VCaP (cell line): ENCODE measurements at regions not wholly inside any gene's neighbourhood (a gene's known extent, or its start where the extent isn't known, plus 50 kb on each side); places are given as distances from the start of the nearest gene placed in this dataset.

Source experiments
- H3K27ac ChIP-seq: fragments of 450-650 bp; 2 replicates; pipeline ENCODE4 v1.5.1; 2017
- CTCF ChIP-seq: fragments of 450-650 bp; conservative IDR thresholded peaks from 2 replicates; pipeline ENCODE4 v1.5.1; 2017; ENCODE audit warnings: mild to moderate bottlenecking, moderate library complexity

- H3K27ac ChIP-seq: no peak overlapping the region
- TF ChIP-seq CTCF: no peak
Observed at GRCh38 chr12:14191612-14192011, 173.9 kb upstream of the ATF7IP start.

- H3K27ac ChIP-seq: no peak overlapping the region
Observed at GRCh38 chr12:14193639-14194038, 171.8 kb upstream of the ATF7IP start.

GRCh38 chr12:14194572-14194971 lies 170.9 kb upstream of the ATF7IP start:
- H3K27ac ChIP-seq: no peak overlapping the region
- TF ChIP-seq CTCF: no peak

More at GRCh38 chr12:14193639-14194038, 171.8 kb upstream of the ATF7IP start:
- no peak for TF ChIP-seq CTCF

GRCh38 chr12:14199455-14200198 lies 165.9 kb upstream of the ATF7IP start:
- no peak for TF ChIP-seq CTCF

GRCh38 chr12:14200598-14200997 lies 164.9 kb upstream of the ATF7IP start:
- TF ChIP-seq CTCF: no peak
- H3K27ac ChIP-seq: no peak overlapping the region

More at GRCh38 chr12:14199455-14200198, 165.9 kb upstream of the ATF7IP start:
- H3K27ac ChIP-seq: no peak overlapping the region

- no peak for TF ChIP-seq CTCF
- no peak overlapping the region for H3K27ac ChIP-seq
Observed at GRCh38 chr12:14201291-14201690, 164.2 kb upstream of the ATF7IP start.

- H3K27ac ChIP-seq: peak overlapping the region; percentile 90
- no peak for TF ChIP-seq CTCF
Observed at GRCh38 chr12:14207905-14208551, 157.5 kb upstream of the ATF7IP start.
